Activated CD4-positive, alpha-beta T cell treated with anti-CD3 and anti-CD28 coated beads, Interleukin-2, amount 10 ng/mL, durations not matched to agents 24 days and 14 days (primary cell): ENCODE measurements at regions not wholly inside any gene's neighbourhood (a gene's known extent, or its start where the extent isn't known, plus 50 kb on each side); places are given as distances from the start of the nearest gene placed in this dataset.
"Not testable (repeated sequence)": the region's sequence is repeated elsewhere in the genome, so short reads cannot be mapped to it uniquely, and the experiment has no call there.

Source experiments
- DNase-seq: peaks from one replicate; pipeline ENCODE4 v3.0.0; 2022
- H3K27ac Mint-ChIP-seq: one replicate; pipeline ENCODE4 v1.8.0; 2022; ENCODE audit warnings: mild to moderate bottlenecking, mixed read lengths
- H3K27me3 Mint-ChIP-seq: one replicate; pipeline ENCODE4 v1.8.0; 2022; ENCODE audit warnings: mixed read lengths
- H3K36me3 Mint-ChIP-seq: one replicate; pipeline ENCODE4 v1.8.0; 2022; ENCODE audit warnings: low read depth, mild to moderate bottlenecking, mixed read lengths
- H3K4me1 Mint-ChIP-seq: one replicate; pipeline ENCODE4 v1.8.0; 2021; ENCODE audit warnings: mixed read lengths
- H3K4me3 Mint-ChIP-seq: one replicate; pipeline ENCODE4 v1.8.0; 2022; ENCODE audit warnings: mild to moderate bottlenecking, moderate library complexity, mixed read lengths
- H3K9me3 Mint-ChIP-seq: one replicate; pipeline ENCODE4 v1.8.0; 2021; ENCODE audit warnings: mixed read lengths
- intact Hi-C: fragments of 100-400 bp; cut with micrococcal nuclease; formaldehyde crosslinking; loops from one replicate; pipeline ENCODE4 v1.15.1; 2023

- no peak for DNase-seq
- no peaks in the 10 kb centered on the region for H3K27me3 Mint-ChIP-seq
- intact Hi-C loops = no loop called here
- H3K27ac Mint-ChIP-seq = no peak overlapping the region
- H3K9me3 Mint-ChIP-seq = no peaks in the 10 kb centered on the region
- no peaks in the 10 kb centered on the region for H3K36me3 Mint-ChIP-seq
- H3K4me1 Mint-ChIP-seq = no peaks in the 10 kb centered on the region
- H3K4me3 Mint-ChIP-seq = no peak overlapping the region
Observed at GRCh38 chr5:63025679-63026078, 447.1 kb downstream of the LRRC70 start.

- Mint-ChIP-seq H3K36me3 (no peaks in the 10 kb centered on the region), H3K4me1 (no peaks in the 10 kb centered on the region)
- intact Hi-C loops = no loop called here
Observed at GRCh38 chr5:63022403-63022802, 443.8 kb downstream of the LRRC70 start.

GRCh38 chr5:63011158-63011557 lies 432.5 kb downstream of the LRRC70 start:
- Mint-ChIP-seq H3K27me3 (no peaks in the 10 kb centered on the region), H3K4me1 (no peaks in the 10 kb centered on the region), H3K27ac (no peak overlapping the region), H3K9me3 (no peaks in the 10 kb centered on the region), H3K4me3 (no peak overlapping the region), H3K36me3 (no peaks in the 10 kb centered on the region)
- intact Hi-C loops = no loop called here
- DNase-seq = no peak

More at GRCh38 chr5:63022403-63022802, 443.8 kb downstream of the LRRC70 start:
- no peak overlapping the region for H3K4me3 Mint-ChIP-seq
- H3K27ac Mint-ChIP-seq = no peak overlapping the region
- no peak for DNase-seq
- no peaks in the 10 kb centered on the region for H3K27me3 Mint-ChIP-seq
- no peaks in the 10 kb centered on the region for H3K9me3 Mint-ChIP-seq

- no peaks in the 10 kb centered on the region for H3K9me3 Mint-ChIP-seq
- DNase-seq = no peak
- no peak overlapping the region for H3K27ac Mint-ChIP-seq
- H3K27me3 Mint-ChIP-seq = no peaks in the 10 kb centered on the region
- no peaks in the 10 kb centered on the region for H3K36me3 Mint-ChIP-seq
- no peak overlapping the region for H3K4me3 Mint-ChIP-seq
- intact Hi-C loops = no loop called here
- no peaks in the 10 kb centered on the region for H3K4me1 Mint-ChIP-seq
Observed at GRCh38 chr5:63008195-63008594, 429.6 kb downstream of the LRRC70 start.

- H3K27ac Mint-ChIP-seq, intact Hi-C loops: not testable (repeated sequence)
Observed at GRCh38 chr5:62994842-62995241, 416.2 kb downstream of the LRRC70 start.

GRCh38 chr5:62985749-62986148 lies 407.1 kb downstream of the LRRC70 start:
- H3K4me3 Mint-ChIP-seq = no peak overlapping the region
- no peaks in the 10 kb centered on the region for H3K27me3 Mint-ChIP-seq
- peaks cover 28% of the 10 kb centered on the region for H3K9me3 Mint-ChIP-seq
- DNase-seq = no peak
- no peaks in the 10 kb centered on the region for H3K4me1 Mint-ChIP-seq
- H3K27ac Mint-ChIP-seq = no peak overlapping the region
- H3K36me3 Mint-ChIP-seq = no peaks in the 10 kb centered on the region
- intact Hi-C loops = no loop called here

More at GRCh38 chr5:62994842-62995241, 416.2 kb downstream of the LRRC70 start:
- not testable (repeated sequence) for DNase-seq, H3K27me3 Mint-ChIP-seq, H3K4me1 Mint-ChIP-seq, H3K36me3 Mint-ChIP-seq, H3K4me3 Mint-ChIP-seq
- H3K9me3 Mint-ChIP-seq = peaks cover 24% of the 10 kb centered on the region

GRCh38 chr5:62982348-62982747 lies 403.7 kb downstream of the LRRC70 start:
- H3K4me3 Mint-ChIP-seq = no peak overlapping the region
- intact Hi-C loops = no loop called here
- H3K9me3 Mint-ChIP-seq = peaks cover 17% of the 10 kb centered on the region
- no peaks in the 10 kb centered on the region for H3K27me3 Mint-ChIP-seq
- H3K36me3 Mint-ChIP-seq = no peaks in the 10 kb centered on the region
- H3K27ac Mint-ChIP-seq = no peak overlapping the region
- DNase-seq = no peak
- no peaks in the 10 kb centered on the region for H3K4me1 Mint-ChIP-seq

- H3K27me3 Mint-ChIP-seq = no peaks in the 10 kb centered on the region
- H3K9me3 Mint-ChIP-seq = peaks cover 6% of the 10 kb centered on the region
- no peaks in the 10 kb centered on the region for H3K36me3 Mint-ChIP-seq
- H3K4me3 Mint-ChIP-seq = no peak overlapping the region
- H3K4me1 Mint-ChIP-seq = no peaks in the 10 kb centered on the region
- no peak for DNase-seq
- no peak overlapping the region for H3K27ac Mint-ChIP-seq
- intact Hi-C loops = no loop called here
Observed at GRCh38 chr5:62980884-62981283, 402.3 kb downstream of the LRRC70 start.

GRCh38 chr5:62979472-62979871 lies 400.9 kb downstream of the LRRC70 start:
- no peak overlapping the region for H3K27ac Mint-ChIP-seq
- H3K4me3 Mint-ChIP-seq = no peak overlapping the region
- intact Hi-C loops = no loop called here
- no peak for DNase-seq
- no peaks in the 10 kb centered on the region for H3K4me1 Mint-ChIP-seq
- no peaks in the 10 kb centered on the region for H3K27me3 Mint-ChIP-seq
- H3K36me3 Mint-ChIP-seq = no peaks in the 10 kb centered on the region
- peaks cover 6% of the 10 kb centered on the region for H3K9me3 Mint-ChIP-seq

- Mint-ChIP-seq H3K27me3 (no peaks in the 10 kb centered on the region), H3K4me1 (no peaks in the 10 kb centered on the region), H3K27ac (no peak overlapping the region), H3K4me3 (no peak overlapping the region), H3K9me3 (peaks cover 5% of the 10 kb centered on the region), H3K36me3 (no peaks in the 10 kb centered on the region)
- DNase-seq = no peak
- intact Hi-C loops = no loop called here
Observed at GRCh38 chr5:62977661-62978060, 399.0 kb downstream of the LRRC70 start.

GRCh38 chr5:62974623-62975022 lies 396.0 kb downstream of the LRRC70 start:
- intact Hi-C loops = no loop called here
- no peak overlapping the region for H3K27ac Mint-ChIP-seq
- no peak for DNase-seq
- no peaks in the 10 kb centered on the region for H3K27me3 Mint-ChIP-seq
- H3K4me3 Mint-ChIP-seq = no peak overlapping the region
- H3K36me3 Mint-ChIP-seq = no peaks in the 10 kb centered on the region
- no peaks in the 10 kb centered on the region for H3K9me3 Mint-ChIP-seq
- H3K4me1 Mint-ChIP-seq = no peaks in the 10 kb centered on the region

- Mint-ChIP-seq H3K9me3 (no peaks in the 10 kb centered on the region), H3K27ac (no peak overlapping the region), H3K36me3 (no peaks in the 10 kb centered on the region), H3K4me1 (no peaks in the 10 kb centered on the region), H3K4me3 (no peak overlapping the region), H3K27me3 (no peaks in the 10 kb centered on the region)
- intact Hi-C loops = no loop called here
- DNase-seq = no peak
Observed at GRCh38 chr5:62969409-62970120, 390.9 kb downstream of the LRRC70 start.

- Mint-ChIP-seq H3K4me3 (no peak overlapping the region), H3K9me3 (no peaks in the 10 kb centered on the region), H3K36me3 (no peaks in the 10 kb centered on the region), H3K27me3 (no peaks in the 10 kb centered on the region), H3K27ac (no peak overlapping the region), H3K4me1 (no peaks in the 10 kb centered on the region)
- no peak for DNase-seq
- intact Hi-C loops = no loop called here
Observed at GRCh38 chr5:62964428-62964827, 385.8 kb downstream of the LRRC70 start.

- H3K27ac Mint-ChIP-seq = no peak overlapping the region
- DNase-seq = no peak
- no peaks in the 10 kb centered on the region for H3K9me3 Mint-ChIP-seq
- no peak overlapping the region for H3K4me3 Mint-ChIP-seq
- H3K27me3 Mint-ChIP-seq = no peaks in the 10 kb centered on the region
- H3K36me3 Mint-ChIP-seq = no peaks in the 10 kb centered on the region
- H3K4me1 Mint-ChIP-seq = no peaks in the 10 kb centered on the region
- intact Hi-C loops = no loop called here
Observed at GRCh38 chr5:62960781-62961180, 382.2 kb downstream of the LRRC70 start.

GRCh38 chr5:62956597-62956996 lies 378.0 kb downstream of the LRRC70 start:
- Mint-ChIP-seq H3K4me3 (no peak overlapping the region), H3K27ac (no peak overlapping the region), H3K36me3 (no peaks in the 10 kb centered on the region), H3K27me3 (no peaks in the 10 kb centered on the region), H3K4me1 (no peaks in the 10 kb centered on the region), H3K9me3 (no peaks in the 10 kb centered on the region)
- DNase-seq = no peak
- intact Hi-C loops = no loop called here
